GM04503 (cell line): ENCODE measurements at regions not wholly inside any gene's neighbourhood (a gene's known extent, or its start where the extent isn't known, plus 50 kb on each side); places are given as distances from the start of the nearest gene placed in this dataset.
"Not testable (repeated sequence)": the region's sequence is repeated elsewhere in the genome, so short reads cannot be mapped to it uniquely, and the experiment has no call there.

Experiments used
- DNase-seq: peaks from one replicate; pipeline ENCODE4 v3.0.0-alpha.2; 2012; ENCODE audit warnings: low read depth

DNA sequence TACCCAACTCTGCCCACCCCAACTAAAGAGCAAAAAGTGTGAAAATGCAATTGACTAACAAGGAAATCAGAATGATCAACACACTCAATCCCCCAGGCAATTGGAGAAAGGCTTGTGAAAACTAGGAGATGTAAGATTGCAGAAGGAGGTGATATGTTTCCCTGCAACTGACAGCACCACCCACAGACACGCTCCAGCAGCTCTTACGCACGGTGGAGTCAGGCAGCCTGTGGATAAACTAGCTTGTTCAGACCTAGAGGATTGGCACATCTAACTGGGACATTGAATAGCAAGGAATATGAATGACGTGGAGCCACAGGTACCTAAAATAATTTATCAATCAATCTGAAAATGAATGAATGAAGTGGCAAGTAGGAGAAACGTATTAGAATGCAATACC is 125.7 kb upstream of the MYO3A start:
- DNase-seq = no peak

GRCh38 chr10:25811052-25811685 is 122.9 kb upstream of the MYO3A start:
- DNase-seq = no peak

GRCh38 chr10:25813511-25813910 is 120.5 kb upstream of the MYO3A start:
- no peak for DNase-seq

DNA sequence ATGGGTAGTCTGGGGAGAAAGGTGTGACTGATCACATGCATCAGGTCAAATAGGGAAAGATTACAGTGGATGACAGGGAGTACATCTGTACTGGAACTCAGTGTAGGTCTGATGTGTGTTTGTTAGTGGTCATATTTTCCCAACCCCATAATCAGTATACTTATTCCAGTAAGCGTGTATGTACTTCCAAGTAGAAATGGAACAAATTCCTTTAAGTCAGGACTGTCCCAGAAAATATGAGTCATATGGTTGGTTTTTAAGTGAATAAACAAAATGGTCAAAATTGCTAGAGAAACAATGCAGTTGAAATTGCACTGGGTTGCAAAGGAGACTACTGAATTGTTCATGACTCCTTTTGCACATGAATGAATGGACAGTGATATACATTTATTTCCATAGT is 118.8 kb upstream of the MYO3A start:
- no peak for DNase-seq

GRCh38 chr10:25815999-25816768 is 117.8 kb upstream of the MYO3A start:
- DNase-seq = no peak

DNA sequence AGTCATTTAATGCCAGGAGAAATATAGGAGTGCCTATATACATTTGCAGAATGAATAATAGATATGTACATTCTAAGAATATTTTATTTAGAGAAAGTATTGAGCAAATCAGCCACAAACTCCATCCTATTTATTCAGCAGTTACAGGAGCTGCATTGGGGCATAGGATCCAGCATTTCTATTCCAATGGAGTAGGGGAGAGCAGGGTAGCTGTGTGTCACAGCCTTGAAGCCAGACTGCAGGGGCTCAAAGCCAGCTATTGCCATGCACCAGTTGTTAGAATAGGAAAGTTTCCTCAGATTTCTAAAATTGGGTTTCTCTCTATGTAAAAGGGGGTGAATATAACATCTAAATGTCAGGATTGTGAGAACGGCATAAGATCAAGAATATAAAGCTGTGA is 116.8 kb upstream of the MYO3A start:
- DNase-seq = no peak

DNA sequence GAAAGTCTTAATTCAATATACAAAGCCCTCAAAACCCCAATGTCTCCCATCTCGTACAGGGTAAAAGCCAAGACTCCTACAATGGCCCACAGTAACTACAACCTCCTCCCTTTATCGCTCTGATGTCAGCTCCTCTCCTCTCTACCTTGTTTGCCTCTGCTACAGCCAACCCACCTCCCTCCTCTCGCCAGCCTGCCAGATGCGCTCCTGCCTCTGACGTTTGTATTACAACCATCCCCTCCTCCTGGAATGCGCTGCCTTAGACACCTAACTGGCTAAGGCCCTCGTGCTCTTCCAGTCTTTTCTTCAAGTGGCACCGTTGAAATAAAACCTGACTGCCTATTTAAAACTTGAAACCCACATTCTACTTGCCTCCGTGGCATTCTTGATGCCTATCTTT is 115.3 kb upstream of the MYO3A start:
- DNase-seq = no peak

- no peak for DNase-seq
These were observed 113.6 kb upstream of the MYO3A start for GRCh38 chr10:25820472-25820871.

DNA sequence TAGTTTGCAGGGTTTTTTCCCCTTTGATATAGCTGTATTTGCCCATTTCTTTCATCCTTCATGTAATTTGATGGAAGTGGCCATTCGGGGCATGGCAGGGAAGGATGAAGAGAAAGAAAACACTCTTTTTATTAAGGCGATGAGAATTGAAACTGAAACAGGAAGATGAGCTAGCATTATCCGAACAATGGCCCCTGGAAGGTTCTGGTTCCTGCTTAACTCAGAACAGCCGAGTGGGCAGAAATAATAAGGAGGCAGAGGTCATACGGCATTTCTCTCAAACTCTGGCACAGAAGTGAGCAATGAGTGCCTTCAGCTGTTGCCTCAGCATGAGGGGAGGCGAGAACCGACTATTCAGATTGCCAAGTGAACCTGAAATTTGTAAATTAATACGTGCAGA is 113.2 kb upstream of the MYO3A start:
- DNase-seq = no peak

DNA sequence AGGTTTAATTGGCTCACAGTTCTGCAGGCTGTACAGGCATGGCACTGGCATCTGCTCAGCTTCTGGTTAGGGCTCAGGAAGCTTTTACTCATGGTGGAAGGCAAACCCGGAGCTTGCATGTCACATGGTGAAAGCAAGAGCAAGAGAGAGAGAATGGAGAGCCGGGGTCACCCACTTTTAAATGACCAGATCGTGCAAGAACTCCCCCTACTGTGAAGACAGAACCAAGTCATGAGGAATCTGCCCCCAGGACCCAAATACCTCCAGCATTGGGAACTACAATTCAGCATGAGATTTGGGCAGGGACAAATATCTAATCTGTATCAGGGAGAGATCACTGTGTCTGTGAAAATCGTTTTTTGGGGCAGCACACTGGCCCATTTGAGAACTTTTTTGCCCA is 110.0 kb upstream of the MYO3A start:
- no peak for DNase-seq

DNA sequence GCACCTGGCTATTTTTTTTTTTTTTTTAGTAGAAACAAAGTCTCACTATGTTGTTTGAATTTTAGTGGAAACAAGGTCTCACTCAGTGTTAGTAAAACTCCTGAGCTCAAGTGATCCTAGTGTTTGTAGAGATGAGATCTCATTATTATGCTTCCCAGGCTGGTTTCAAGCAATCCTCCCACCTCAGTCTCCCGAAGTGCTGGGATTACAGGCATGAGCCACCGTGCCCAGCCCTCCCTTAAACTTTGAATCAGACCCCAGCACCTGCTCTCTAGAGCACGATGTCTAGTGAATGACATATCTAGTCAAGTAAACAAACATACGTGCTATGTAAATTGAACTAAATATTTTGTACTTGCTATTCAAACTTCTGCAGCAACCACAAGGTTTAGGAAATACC is 105.6 kb upstream of the MYO3A start:
- no peak for DNase-seq

DNA sequence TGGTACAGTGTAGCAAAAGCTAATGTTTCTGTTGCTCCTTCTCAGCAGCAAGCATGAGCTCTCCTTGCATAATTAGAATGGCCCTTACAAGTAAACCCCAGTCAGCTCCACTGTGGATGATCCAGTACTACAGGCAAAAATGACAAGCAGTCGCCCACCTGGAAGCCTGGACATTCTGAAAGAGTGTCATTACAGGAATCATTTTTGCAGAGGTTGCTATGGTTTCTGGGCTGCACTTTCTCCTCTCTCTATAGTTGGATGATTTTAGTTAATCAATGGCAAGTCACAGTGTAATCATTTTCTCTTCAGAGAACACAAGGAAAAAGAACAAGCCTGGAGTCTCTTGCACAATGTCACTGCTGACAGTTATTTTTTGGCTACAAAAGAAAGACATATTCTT is 102.9 kb upstream of the MYO3A start:
- no peak for DNase-seq

- DNase-seq = no peak
These were observed 94.3 kb upstream of the MYO3A start for GRCh38 chr10:25839683-25840082.

- DNase-seq = not testable (repeated sequence)
These were observed 93.2 kb upstream of the MYO3A start for GRCh38 chr10:25840875-25841274.

DNA sequence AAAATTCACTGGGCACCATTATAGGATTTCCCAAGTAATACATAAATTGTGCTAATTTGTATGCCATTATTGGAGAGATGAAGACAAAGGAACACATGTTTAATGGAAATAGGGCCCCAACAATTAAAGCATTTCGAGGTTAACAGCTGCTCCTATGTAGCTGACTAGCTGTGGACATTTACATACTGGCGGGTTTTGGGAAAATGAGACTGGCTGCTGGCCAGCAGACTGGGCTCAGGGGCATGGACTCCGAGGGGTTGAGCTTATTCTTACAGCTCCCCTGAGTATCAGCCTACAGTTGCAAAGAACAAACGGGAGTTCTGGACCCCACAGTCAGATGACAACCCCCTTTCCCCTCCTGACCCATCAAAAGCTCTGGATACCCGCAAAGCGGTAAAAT is 91.9 kb upstream of the MYO3A start:
- no peak for DNase-seq

- no peak for DNase-seq
These were observed 90.4 kb upstream of the MYO3A start for GRCh38 chr10:25843551-25844170.

- DNase-seq = not testable (repeated sequence)
These were observed 89.3 kb upstream of the MYO3A start for GRCh38 chr10:25844716-25845115.

DNA sequence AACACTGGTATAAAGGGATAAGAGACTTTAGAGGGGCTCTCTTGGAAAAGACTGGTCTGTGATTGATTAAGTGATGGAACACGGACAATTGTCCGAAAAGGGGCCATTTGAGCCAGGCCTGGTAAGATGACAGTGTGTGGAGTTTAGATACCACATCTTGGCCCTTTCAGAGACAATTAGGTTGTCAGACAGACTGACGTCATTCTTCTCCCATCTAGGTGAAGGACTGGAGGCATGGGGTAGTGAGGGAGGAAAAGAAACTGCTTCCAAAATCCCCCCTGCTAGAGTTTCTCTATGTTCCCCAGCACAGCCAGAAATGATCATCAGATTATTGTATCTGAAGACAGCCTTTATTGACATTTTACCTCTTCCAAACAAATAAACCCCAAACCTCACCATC is 84.8 kb upstream of the MYO3A start:
- no peak for DNase-seq

DNA sequence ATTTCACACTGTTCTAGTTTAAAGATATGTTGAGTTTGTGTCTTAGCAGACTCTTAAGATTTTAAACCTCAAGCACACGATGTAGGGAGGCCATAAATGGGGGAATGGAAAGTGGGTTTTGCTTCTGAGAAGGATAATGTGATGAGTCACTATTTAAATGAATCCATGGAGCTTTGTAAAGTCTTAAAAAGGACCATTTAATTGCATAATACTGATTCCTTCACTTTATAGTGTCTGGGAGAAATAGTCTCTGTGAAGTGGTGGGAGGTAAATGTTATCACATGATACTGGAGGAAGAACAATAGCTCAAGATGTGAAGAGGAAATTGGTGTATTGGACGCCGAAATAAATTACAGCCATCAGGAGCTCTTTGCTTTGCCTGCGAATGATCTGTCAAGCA is 84.0 kb upstream of the MYO3A start:
- no peak for DNase-seq

GRCh38 chr10:25851548-25851947 is 82.5 kb upstream of the MYO3A start:
- DNase-seq = no peak

DNA sequence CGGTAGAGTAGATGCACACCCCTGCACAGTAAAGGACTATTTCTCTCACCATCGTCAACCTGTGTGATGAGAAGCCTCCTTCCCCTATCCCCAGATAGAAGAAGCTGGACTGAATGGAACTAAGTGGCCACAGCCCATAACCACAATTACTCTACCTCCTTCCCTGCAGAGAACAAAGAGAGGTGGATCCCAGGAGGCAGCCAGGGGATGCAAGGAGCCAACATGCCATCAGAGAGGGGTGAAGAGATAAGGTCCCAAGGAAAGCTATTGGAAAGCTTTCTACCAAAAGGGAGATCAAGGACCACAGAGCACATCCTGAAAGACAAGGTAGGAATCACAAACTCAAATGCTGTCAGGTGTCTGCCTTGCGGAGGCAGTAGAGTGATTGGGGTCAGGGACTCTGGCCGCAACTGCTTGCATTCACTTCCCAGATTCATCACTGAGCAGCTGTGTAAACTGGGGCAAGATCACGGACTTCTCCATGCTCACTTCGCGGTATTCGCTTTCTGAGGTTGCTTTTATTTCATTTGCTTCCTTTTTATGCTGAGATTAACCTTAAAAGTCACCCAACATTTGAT is 81.6 kb upstream of the MYO3A start:
- no peak for DNase-seq

- no peak for DNase-seq
These were observed 76.0 kb upstream of the MYO3A start for GRCh38 chr10:25858076-25858475.

GRCh38 chr10:25865267-25865666 is 68.8 kb upstream of the MYO3A start:
- no peak for DNase-seq
